ENCODE measurements at regions not wholly inside any gene's neighbourhood (a gene's known extent, or its start where the extent isn't known, plus 50 kb on each side); places are given as distances from the start of the nearest gene placed in this dataset.
A peak's percentile ranks its signal among the peaks of the same experiment; 100 is the strongest.
"Not testable (repeated sequence)": the region's sequence is repeated elsewhere in the genome, so short reads cannot be mapped to it uniquely, and the experiment has no call there.

DNA sequence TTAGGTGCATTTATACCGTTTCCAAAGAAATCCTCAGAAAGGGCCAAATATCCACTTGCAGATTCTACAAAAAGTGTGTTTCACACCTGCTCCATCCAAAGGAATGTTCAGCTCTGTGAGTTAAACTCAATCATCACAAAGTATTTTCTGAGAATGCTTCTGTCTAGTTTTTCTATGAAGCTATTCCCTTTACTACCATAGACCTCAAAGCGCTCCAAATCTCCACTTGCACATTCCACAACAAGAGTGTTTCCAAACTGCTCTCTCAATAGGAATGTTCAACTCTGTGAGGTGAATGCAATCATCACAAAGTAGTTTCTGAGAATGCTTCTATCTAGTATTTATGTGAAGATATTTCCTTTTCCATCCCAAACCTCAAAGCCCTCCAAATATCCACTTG, 412.7 kb upstream of the WSB1 start:
- H3K4me1 Mint-ChIP-seq (ENCODE audit: low read depth in 2 of 2); H3K27me3 Mint-ChIP-seq; DNase-seq; H3K27ac Mint-ChIP-seq; H3K36me3 Mint-ChIP-seq (ENCODE audit: insufficient read depth); H3K9me3 Mint-ChIP-seq; H3K4me3 Mint-ChIP-seq; ATAC-seq (replicated peaks): not testable (repeated sequence)

DNA sequence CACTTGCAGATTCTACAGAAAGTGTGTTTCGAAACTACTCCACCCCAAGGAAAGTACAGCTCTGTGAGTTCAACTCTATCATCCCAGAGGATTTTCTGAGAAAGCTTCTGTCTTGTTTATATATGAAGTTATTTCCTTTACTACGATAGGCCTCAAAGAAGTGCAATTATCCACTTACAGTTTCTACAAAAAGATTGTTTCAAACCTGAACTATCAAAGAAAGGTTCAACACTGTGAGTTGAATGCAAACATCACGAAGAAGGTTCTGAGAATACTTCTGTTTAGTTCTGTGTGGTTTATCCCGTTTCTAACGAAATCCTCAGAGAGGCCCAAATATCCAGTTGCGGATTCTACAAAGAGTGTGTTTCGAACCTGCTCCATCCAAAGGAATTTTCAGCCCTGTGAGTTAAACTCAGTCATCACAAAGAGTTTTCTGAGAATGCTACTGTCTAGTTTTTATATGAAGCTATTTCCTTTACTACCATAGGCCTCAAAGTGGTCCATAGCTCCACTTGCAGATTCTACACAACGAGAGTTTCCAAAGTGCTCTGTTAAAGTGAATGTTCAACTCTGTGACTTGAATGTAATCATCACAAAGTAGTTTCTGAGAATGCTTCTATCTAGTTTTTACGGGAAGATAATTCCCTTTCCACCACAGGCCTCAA, 411.7 kb upstream of the WSB1 start:
- not testable (repeated sequence) for DNase-seq; H3K9me3 Mint-ChIP-seq; H3K27ac Mint-ChIP-seq; H3K4me1 Mint-ChIP-seq (ENCODE audit: low read depth in 2 of 2); H3K36me3 Mint-ChIP-seq (ENCODE audit: insufficient read depth); H3K27me3 Mint-ChIP-seq; H3K4me3 Mint-ChIP-seq
- peak; percentile 26 for ATAC-seq (replicated peaks)

DNA sequence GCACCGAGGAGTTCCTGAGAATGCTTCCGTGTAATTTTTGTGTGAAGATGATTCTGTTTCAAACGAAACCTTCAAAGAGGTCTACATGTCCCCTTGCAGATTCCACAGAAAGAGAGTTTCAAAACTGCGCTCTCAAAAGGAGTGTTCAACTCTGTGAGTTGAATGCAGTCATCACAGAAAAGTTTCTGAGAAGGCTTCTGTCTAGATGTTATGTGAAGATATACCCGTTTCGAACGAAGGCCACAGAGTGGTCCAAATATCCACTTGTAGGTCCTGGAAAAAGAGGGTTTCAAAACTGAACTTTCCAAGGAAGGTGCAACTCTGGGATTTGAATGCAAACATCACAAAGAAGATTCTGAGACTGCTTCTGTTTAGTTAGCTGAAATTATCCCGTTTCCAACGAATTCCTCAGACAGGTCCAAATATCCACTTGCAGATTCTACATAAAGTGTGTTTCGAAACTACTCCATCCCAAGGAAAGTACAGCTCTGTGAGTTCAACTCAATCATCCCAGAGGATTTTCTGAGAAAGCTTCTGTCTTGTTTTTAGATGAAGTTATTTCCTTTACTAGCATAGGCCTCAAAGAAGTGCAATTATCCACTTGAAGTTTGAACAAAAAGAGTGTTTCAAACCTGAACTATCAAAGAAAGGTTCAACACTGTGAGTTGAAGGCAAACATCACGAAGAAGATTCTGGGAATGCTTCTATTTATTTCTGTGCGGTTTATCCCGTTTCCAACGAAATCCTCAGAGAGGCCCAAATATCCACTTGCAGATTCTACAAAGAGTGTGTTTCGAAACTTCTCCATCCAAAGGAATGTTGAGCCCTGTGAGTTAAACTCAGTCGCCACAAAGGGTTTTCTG, 409.8 kb upstream of the WSB1 start:
- not testable (repeated sequence) for H3K27ac Mint-ChIP-seq; H3K4me1 Mint-ChIP-seq (ENCODE audit: low read depth in 2 of 2); ATAC-seq (replicated peaks); H3K27me3 Mint-ChIP-seq; DNase-seq; H3K36me3 Mint-ChIP-seq (ENCODE audit: insufficient read depth); H3K4me3 Mint-ChIP-seq; H3K9me3 Mint-ChIP-seq

DNA sequence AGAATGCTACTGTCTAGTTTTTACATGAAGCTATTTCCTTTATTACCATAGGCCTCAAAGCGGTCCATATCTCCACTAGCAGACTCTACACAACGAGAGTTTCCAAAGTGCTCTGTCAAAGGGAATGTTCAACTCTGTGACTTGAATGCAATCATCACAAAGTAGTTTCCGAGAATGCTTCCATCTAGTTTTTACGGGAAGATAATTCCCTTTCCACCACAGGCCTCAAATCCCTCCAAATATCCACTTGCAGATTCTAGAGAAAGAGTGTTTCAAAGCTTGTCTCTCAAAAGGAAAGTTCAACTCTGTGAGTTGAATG, 409.2 kb upstream of the WSB1 start:
- ATAC-seq (replicated peaks); H3K4me3 Mint-ChIP-seq: not testable (repeated sequence)

DNA sequence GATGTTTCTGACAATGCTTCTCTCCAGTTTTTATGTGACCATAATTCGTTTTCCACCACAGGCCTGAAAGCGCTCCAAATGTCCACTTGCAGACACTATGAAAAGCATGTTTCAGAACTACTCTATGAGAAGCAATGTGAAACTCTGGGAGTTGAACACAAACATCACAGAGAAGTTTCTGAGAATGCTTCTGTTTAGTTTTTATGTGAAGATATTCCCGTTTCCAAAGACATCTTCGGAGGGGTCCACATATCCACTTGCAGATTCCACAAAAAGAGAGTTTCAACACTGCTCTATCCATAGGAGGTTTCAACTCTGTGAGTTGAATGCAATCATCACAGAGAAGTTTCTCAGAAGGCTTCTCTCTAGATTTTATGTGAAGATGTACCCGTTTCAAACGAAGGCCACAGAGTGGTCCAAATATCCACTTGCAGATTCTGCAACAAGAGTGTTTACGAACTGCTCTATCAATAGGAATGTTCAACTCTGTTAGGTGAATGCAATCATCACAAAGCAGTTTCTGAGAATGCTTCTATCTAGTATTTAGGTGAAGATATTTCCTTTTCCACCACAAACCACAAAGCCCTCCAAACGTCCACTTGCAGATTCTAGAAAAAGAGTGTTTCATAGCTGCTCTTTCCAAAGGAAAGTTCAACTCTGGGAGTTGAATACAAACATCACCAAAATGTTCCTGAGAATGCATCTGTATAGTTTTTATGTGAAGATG, 408.5 kb upstream of the WSB1 start:
- not testable (repeated sequence) for H3K27me3 Mint-ChIP-seq; H3K27ac Mint-ChIP-seq; H3K9me3 Mint-ChIP-seq; H3K4me1 Mint-ChIP-seq (ENCODE audit: low read depth in 2 of 2); H3K4me3 Mint-ChIP-seq; ATAC-seq (replicated peaks); H3K36me3 Mint-ChIP-seq (ENCODE audit: insufficient read depth)
- peak; percentile 44 to 71 (median 60) for DNase-seq

More for the DNA sequence above, 409.2 kb upstream of the WSB1 start:
- H3K27ac Mint-ChIP-seq; H3K27me3 Mint-ChIP-seq; H3K36me3 Mint-ChIP-seq (ENCODE audit: insufficient read depth); H3K4me1 Mint-ChIP-seq (ENCODE audit: low read depth in 2 of 2); H3K9me3 Mint-ChIP-seq; DNase-seq: not testable (repeated sequence)

All from effector memory CD8-positive, alpha-beta T cell (primary cell).